Neutrophil (primary cell): ENCODE measurements at regions not wholly inside any gene's neighbourhood (a gene's known extent, or its start where the extent isn't known, plus 50 kb on each side); places are given as distances from the start of the nearest gene placed in this dataset.

Experiments
- H3K27ac ChIP-seq: fragments of 200-600 bp; sonication (generic); 2 replicates; pipeline ENCODE4 v1.5.1; 2016; ENCODE audit warnings: mild to moderate bottlenecking, moderate library complexity
- H3K27me3 ChIP-seq: fragments of 200-600 bp; sonication (generic); 2 replicates; pipeline ENCODE4 v1.6.0; 2016; ENCODE audit warnings: mild to moderate bottlenecking
- H3K36me3 ChIP-seq: fragments of 200-600 bp; sonication (generic); 2 replicates; pipeline ENCODE4 v1.5.1; 2017
- H3K4me1 ChIP-seq, 2 experiments: fragments of 200-600 bp in 1 of 2; sonication (generic) in 1 of 2; 1 replicate in 1 of 2; 2 replicates in 1 of 2; pipeline versions ENCODE4 v1.5.1 to v1.6.1; 2013 to 2016; ENCODE audit warnings: low read depth in 1 of 2, low read length in 1 of 2, mild to moderate bottlenecking in 1 of 2, moderate library complexity in 1 of 2; ENCODE audit not compliant: control insufficient read depth in 1 of 2, insufficient read depth in 1 of 2
- H3K4me3 ChIP-seq, 2 experiments: fragments of 200-600 bp in 1 of 2; sonication (generic) in 1 of 2; 1 replicate in 1 of 2; 2 replicates in 1 of 2; pipeline ENCODE4 v1.5.1; 2013 to 2016; ENCODE audit warnings: low read depth in 1 of 2, low read length in 1 of 2, mild to moderate bottlenecking in 1 of 2, moderate library complexity in 1 of 2
- H3K9me3 ChIP-seq: fragments of 200-600 bp; sonication (generic); 2 replicates; pipeline ENCODE4 v1.5.1; 2016
- TF ChIP-seq, protein P1 (sequence below): fragments of 200-600 bp; sonication (generic); IDR thresholded peaks from 2 replicates; pipeline ENCODE4 v1.5.1; 2016; ENCODE audit warnings: antibody characterized with exemption

DNA sequence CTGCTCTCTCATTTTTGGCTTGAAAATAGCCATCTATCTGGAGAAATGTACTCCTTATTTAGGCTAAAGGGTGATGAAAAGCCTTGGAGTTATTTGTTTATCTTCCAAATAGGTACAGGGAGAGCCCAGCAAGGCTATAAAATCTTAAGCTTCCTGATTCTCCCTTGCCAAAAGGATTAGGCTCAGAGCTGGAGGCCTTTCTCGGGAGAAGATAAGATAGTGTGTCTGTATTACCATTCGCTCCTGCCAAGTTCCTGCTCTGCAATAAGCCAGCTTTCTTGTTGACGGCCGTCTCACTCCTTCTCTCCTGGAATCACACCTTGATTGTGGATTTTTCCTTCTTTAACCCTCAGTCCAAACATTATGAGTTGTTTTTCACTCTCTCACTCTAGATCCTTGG lies 171.8 kb upstream of the TTC29 start:
- H3K27ac ChIP-seq: no peak overlapping the region
- no peaks in the 10 kb centered on the region for H3K36me3 ChIP-seq
- H3K4me3 ChIP-seq: no peak overlapping the region
- no peaks in the 10 kb centered on the region for H3K27me3 ChIP-seq
- H3K9me3 ChIP-seq: no peaks in the 10 kb centered on the region
- no peaks in the 10 kb centered on the region for H3K4me1 ChIP-seq
- TF ChIP-seq, protein P1, sequence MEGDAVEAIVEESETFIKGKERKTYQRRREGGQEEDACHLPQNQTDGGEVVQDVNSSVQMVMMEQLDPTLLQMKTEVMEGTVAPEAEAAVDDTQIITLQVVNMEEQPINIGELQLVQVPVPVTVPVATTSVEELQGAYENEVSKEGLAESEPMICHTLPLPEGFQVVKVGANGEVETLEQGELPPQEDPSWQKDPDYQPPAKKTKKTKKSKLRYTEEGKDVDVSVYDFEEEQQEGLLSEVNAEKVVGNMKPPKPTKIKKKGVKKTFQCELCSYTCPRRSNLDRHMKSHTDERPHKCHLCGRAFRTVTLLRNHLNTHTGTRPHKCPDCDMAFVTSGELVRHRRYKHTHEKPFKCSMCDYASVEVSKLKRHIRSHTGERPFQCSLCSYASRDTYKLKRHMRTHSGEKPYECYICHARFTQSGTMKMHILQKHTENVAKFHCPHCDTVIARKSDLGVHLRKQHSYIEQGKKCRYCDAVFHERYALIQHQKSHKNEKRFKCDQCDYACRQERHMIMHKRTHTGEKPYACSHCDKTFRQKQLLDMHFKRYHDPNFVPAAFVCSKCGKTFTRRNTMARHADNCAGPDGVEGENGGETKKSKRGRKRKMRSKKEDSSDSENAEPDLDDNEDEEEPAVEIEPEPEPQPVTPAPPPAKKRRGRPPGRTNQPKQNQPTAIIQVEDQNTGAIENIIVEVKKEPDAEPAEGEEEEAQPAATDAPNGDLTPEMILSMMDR: no peak

GRCh38 chr4:147118528-147118927 lies 172.9 kb upstream of the TTC29 start:
- Histone ChIP-seq H3K27ac (no peak overlapping the region), H3K9me3 (no peaks in the 10 kb centered on the region), H3K4me3 (no peak overlapping the region), H3K4me1 (no peaks in the 10 kb centered on the region), H3K27me3 (no peaks in the 10 kb centered on the region), H3K36me3 (no peaks in the 10 kb centered on the region)
- TF ChIP-seq, protein P1: no peak

DNA sequence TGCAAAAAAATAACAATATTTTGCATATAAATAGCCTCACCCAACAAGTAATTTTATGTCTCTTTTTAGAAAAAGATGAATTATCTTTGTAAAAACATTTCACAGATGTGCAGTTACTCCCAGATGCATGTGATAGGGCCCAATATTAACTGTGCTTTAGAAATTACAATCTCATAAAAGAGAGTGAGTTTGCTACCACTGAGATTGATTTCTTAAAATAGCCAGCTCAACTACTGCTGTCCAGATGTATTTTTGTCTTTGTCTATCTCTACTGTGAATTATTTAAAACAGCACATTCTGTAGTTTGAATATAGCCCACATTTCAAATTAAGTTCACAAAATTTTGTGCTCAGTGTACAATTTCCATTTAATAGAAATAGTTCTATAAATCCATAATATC lies 177.0 kb upstream of the TTC29 start:
- TF ChIP-seq, protein P1: no peak
- Histone ChIP-seq H3K36me3 (no peaks in the 10 kb centered on the region), H3K27me3 (no peaks in the 10 kb centered on the region), H3K27ac (no peak overlapping the region), H3K4me1 (no peaks in the 10 kb centered on the region), H3K4me3 (no peak overlapping the region), H3K9me3 (no peaks in the 10 kb centered on the region)

GRCh38 chr4:147123146-147123545 lies 177.5 kb upstream of the TTC29 start:
- Histone ChIP-seq H3K4me1 (no peaks in the 10 kb centered on the region), H3K4me3 (no peak overlapping the region), H3K36me3 (no peaks in the 10 kb centered on the region), H3K27me3 (no peaks in the 10 kb centered on the region), H3K27ac (no peak overlapping the region), H3K9me3 (no peaks in the 10 kb centered on the region)
- TF ChIP-seq, protein P1: no peak

DNA sequence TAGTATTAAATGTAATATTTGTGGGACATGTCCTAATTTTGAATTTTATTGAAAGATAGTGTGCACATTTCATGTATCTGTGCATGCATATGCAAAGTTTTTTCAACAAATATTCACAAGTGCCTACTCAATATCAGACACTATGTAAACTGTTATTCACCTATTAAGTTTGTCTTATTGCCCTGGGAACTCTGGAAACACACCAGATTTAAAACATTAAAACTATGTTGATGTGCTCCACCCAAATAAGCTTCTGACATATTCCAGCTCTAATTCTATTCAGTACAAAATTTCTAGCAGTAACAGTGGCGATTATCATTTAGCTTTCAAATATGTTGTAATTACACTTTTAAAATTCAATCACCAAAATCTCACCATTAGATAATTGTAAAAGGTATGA lies 183.1 kb upstream of the TTC29 start:
- H3K9me3 ChIP-seq: no peaks in the 10 kb centered on the region
- H3K27me3 ChIP-seq: no peaks in the 10 kb centered on the region
- no peak overlapping the region for H3K27ac ChIP-seq
- H3K4me1 ChIP-seq: no peaks in the 10 kb centered on the region
- H3K4me3 ChIP-seq: no peak overlapping the region
- H3K36me3 ChIP-seq: no peaks in the 10 kb centered on the region
- TF ChIP-seq, protein P1: no peak

DNA sequence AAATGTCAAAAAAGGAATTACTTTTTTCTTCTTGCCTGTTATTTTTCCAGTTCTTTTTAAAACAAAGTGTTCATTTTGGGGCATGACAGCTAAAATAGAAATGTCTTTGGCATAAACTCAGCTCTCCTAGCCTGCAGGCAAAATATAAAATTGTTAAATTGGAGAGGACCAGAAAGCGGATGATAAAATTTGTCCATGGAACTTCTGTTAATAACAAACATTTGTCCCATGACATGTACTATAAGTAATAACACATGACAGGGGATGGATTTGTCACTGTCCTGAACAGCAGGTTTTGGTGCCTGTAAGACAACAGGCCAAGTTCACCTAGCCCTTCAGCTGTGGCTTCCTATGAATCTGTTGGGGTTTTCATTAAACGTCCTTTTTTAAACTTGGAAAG lies 184.0 kb upstream of the TTC29 start:
- no peaks in the 10 kb centered on the region for H3K27me3 ChIP-seq
- H3K9me3 ChIP-seq: no peaks in the 10 kb centered on the region
- H3K36me3 ChIP-seq: no peaks in the 10 kb centered on the region
- H3K4me3 ChIP-seq: no peak overlapping the region
- no peak overlapping the region for H3K27ac ChIP-seq
- no peaks in the 10 kb centered on the region for H3K4me1 ChIP-seq
- TF ChIP-seq, protein P1: no peak
